IMR-90 (cell line): ENCODE measurements at regions not wholly inside any gene's neighbourhood (a gene's known extent, or its start where the extent isn't known, plus 50 kb on each side); places are given as distances from the start of the nearest gene placed in this dataset.

Source experiments
- ATAC-seq: fragments of 200-7000 bp; cut with Tn5 transposase; 2 replicates; pipeline ENCODE4 v1.9.1; 2020; ENCODE audit warnings: low read depth, mild to moderate bottlenecking, moderate library complexity
- BruUV-seq: library from RNA; stranded (reverse); fragments of 400-500 nt; replicated peaks from 2 replicates; lab custom pipeline; 2021; lab: Mats Ljungman, UMichigan
- CTCF ChIA-PET: fragments of 300-600 bp; formaldehyde crosslinking; extraction: SDS; loops from one replicate; lab custom pipeline; 2021; ENCODE audit warnings: antibody characterized with exemption; lab: Yijun Ruan, JAX
- POLR2A ChIA-PET: fragments of 300-600 bp; sonication (Branson Sonifier 250); formaldehyde crosslinking; loops from one replicate; lab custom pipeline; 2022; ENCODE audit warnings: antibody characterized with exemption; ENCODE audit not compliant: unreplicated experiment; lab: Charles Lee
- DNase-seq: peaks from one replicate; pipeline ENCODE4 v3.0.0; 2013
- H2AFZ ChIP-seq: replicated peaks from 2 replicates; pipeline ENCODE3; 2013; ENCODE audit warnings: low read length, mild to moderate bottlenecking; ENCODE audit not compliant: poor library complexity
- H2AK5ac ChIP-seq: 2 replicates; pipeline ENCODE4 v1.6.1; 2013; ENCODE audit warnings: low read depth, low read length, inconsistent platforms
- H2AK9ac ChIP-seq: replicated peaks from 2 replicates; pipeline ENCODE3; 2013; ENCODE audit warnings: mild to moderate bottlenecking, low read depth, low read length, moderate library complexity; ENCODE audit not compliant: poor library complexity
- H2BK120ac ChIP-seq: 2 replicates; pipeline ENCODE4 v1.6.1; 2013; ENCODE audit warnings: low read depth, low read length, inconsistent platforms
- H2BK15ac ChIP-seq: 3 replicates; pipeline ENCODE4 v1.6.1; 2013; ENCODE audit warnings: low read depth, low read length, inconsistent platforms
- H2BK20ac ChIP-seq: 2 replicates; pipeline ENCODE4 v1.6.1; 2013; ENCODE audit warnings: low read depth, mild to moderate bottlenecking, inconsistent platforms, low read length, moderate library complexity
- H2BK5ac ChIP-seq: 2 replicates; pipeline ENCODE4 v1.6.1; 2013; ENCODE audit warnings: mild to moderate bottlenecking, low read depth, low read length, inconsistent platforms; ENCODE audit not compliant: poor library complexity, severe bottlenecking
- H3K14ac ChIP-seq: replicated peaks from 2 replicates; pipeline ENCODE4 v1.6.1; 2013; ENCODE audit warnings: low read depth, low read length, inconsistent platforms
- H3K18ac ChIP-seq: 2 replicates; pipeline ENCODE4 v1.6.1; 2013; ENCODE audit warnings: low read depth, low read length, control low read depth
- H3K23ac ChIP-seq: 2 replicates; pipeline ENCODE4 v1.6.1; 2013; ENCODE audit warnings: low read depth, low read length, inconsistent platforms
- H3K27ac ChIP-seq: 2 replicates; pipeline ENCODE4 v1.5.1; 2013; ENCODE audit warnings: mild to moderate bottlenecking, control low read depth, low read length; ENCODE audit not compliant: insufficient read depth
- H3K27me3 ChIP-seq: 2 replicates; pipeline ENCODE4 v1.6.1; 2013; ENCODE audit warnings: low read length; ENCODE audit not compliant: control insufficient read depth, insufficient read depth
- H3K36me3 ChIP-seq: 2 replicates; pipeline ENCODE4 v1.6.1; 2013; ENCODE audit warnings: low read length, mixed read lengths; ENCODE audit not compliant: control insufficient read depth, insufficient read depth
- H3K4ac ChIP-seq: 2 replicates; pipeline ENCODE4 v1.6.1; 2013; ENCODE audit warnings: low read depth, low read length, inconsistent platforms
- H3K4me1 ChIP-seq: 2 replicates; pipeline ENCODE4 v1.6.1; 2013; ENCODE audit warnings: low read length, mixed read lengths; ENCODE audit not compliant: control insufficient read depth, insufficient read depth
- H3K4me2 ChIP-seq: 2 replicates; pipeline ENCODE4 v1.6.1; 2013; ENCODE audit warnings: low read depth, mild to moderate bottlenecking, control low read depth, low read length, moderate library complexity
- H3K4me3 ChIP-seq: 2 replicates; pipeline ENCODE4 v1.5.1; 2013; ENCODE audit warnings: low read depth, mild to moderate bottlenecking, control low read depth, low read length, moderate library complexity; ENCODE audit not compliant: insufficient read depth
- H3K56ac ChIP-seq: 2 replicates; pipeline ENCODE4 v1.6.1; 2013; ENCODE audit warnings: low read length, inconsistent platforms; ENCODE audit not compliant: insufficient read depth; ENCODE audit errors: extremely low read depth
- H3K79me1 ChIP-seq, 2 experiments: 2 replicates each; pipeline ENCODE4 v1.6.1; 2013; ENCODE audit warnings: low read length in 2 of 2, inconsistent platforms in 1 of 2, low read depth in 1 of 2
- H3K9ac ChIP-seq: 2 replicates; pipeline ENCODE4 v1.6.1; 2013; ENCODE audit warnings: low read depth, low read length, control low read depth
- H3K9me1 ChIP-seq: 2 replicates; pipeline ENCODE4 v1.6.1; 2013; ENCODE audit warnings: low read length, inconsistent platforms; ENCODE audit not compliant: insufficient read depth
- H3K9me3 ChIP-seq: 2 replicates; pipeline ENCODE4 v1.6.1; 2013; ENCODE audit warnings: low read length; ENCODE audit not compliant: control insufficient read depth, insufficient read depth
- H4K20me1 ChIP-seq: 2 replicates; pipeline ENCODE4 v1.6.1; 2013; ENCODE audit warnings: low read length, inconsistent platforms; ENCODE audit not compliant: insufficient read depth
- H4K5ac ChIP-seq: 2 replicates; pipeline ENCODE4 v1.6.1; 2013; ENCODE audit warnings: mild to moderate bottlenecking, low read depth, low read length, control low read depth
- H4K8ac ChIP-seq, 2 experiments: 2 replicates each; pipeline ENCODE4 v1.6.1; 2013; ENCODE audit warnings: low read depth in 2 of 2, low read length in 2 of 2, control low read depth in 1 of 2, inconsistent platforms in 1 of 2
- H4K91ac ChIP-seq: 2 replicates; pipeline ENCODE4 v1.6.1; 2013; ENCODE audit warnings: low read depth, low read length, inconsistent platforms; ENCODE audit not compliant: insufficient read depth
- CEBPB ChIP-seq: IDR thresholded peaks from 2 replicates; pipeline ENCODE4 v1.6.1; 2012; ENCODE audit warnings: low read depth, low read length, improper control_type of control experiment
- CHD1 ChIP-seq: IDR thresholded peaks from 2 replicates; pipeline ENCODE4 v1.6.1; 2012; ENCODE audit warnings: low read depth, low read length, improper control_type of control experiment
- WGBS, 2 experiments: methylation state at CpG; one replicate each; pipeline versions ENCODE4 v1.1.5 to v1.1.7; 2013; ENCODE audit warnings: missing lambda C conversion rate in 2 of 2; ENCODE audit not compliant: insufficient read length in 1 of 2; ENCODE audit errors: extremely low coverage in 2 of 2; 5-methylcytosine and 5-hydroxymethylcytosine counted together
- dilution Hi-C: fragments of 300-500 bp; cut with HindIII; formaldehyde crosslinking; loops from one replicate; pipeline ENCODE4 v1.14.3; 2018; ENCODE audit warnings: low sequenced_read_pairs; ENCODE audit not compliant: unreplicated experiment
- in situ Hi-C: fragments of 300-500 bp; cut with MboI; formaldehyde crosslinking; loops from 3 replicates; pipeline ENCODE4 v1.14.3; 2019; ENCODE audit warnings: low sequenced_read_pairs, inconsistent platforms, mixed read lengths
- intact Hi-C: fragments of 100-400 bp; cut with micrococcal nuclease; formaldehyde crosslinking; loops from 2 replicates; pipeline ENCODE4 v1.10.0; 2022

GRCh38 chr16:52957199-52957598 lies 95.5 kb downstream of the CHD9NB start:
- no peak for ATAC-seq
- BruUV-seq: no TSS peak
- intact Hi-C loops: no loop called here

More at GRCh38 chr16:52957199-52957598, 95.5 kb downstream of the CHD9NB start:
- no peak overlapping the region for H3K9ac ChIP-seq
- no peaks in the 10 kb centered on the region for H3K27me3 ChIP-seq
- no peak overlapping the region for H3K23ac ChIP-seq
- H3K9me1 ChIP-seq: no peaks in the 10 kb centered on the region
- 0 out of 2 replicates have a peak, but pooled peaks cover 1% of the 10 kb centered on the region for H3K9me3 ChIP-seq
- H3K4me3 ChIP-seq: no peak overlapping the region
- H3K36me3 ChIP-seq: no peaks in the 10 kb centered on the region
- in situ Hi-C loops: no loop called here
- H3K4me2 ChIP-seq: no peak overlapping the region
- TF ChIP-seq CHD1 (no peak), CEBPB (peak; percentile 75)
- H2AK5ac ChIP-seq: no peak overlapping the region
- POLR2A ChIA-PET: interaction anchor here (0.6 kb wide), 1 partner anchor 18 kb away, joined by 4 read pairs; no protein-coding TSS in a partner anchor
- H3K27ac ChIP-seq: no peak overlapping the region
- no peak overlapping the region for H4K5ac ChIP-seq
- no peak overlapping the region for H3K4ac ChIP-seq
- DNase-seq: no peak
- H4K20me1 ChIP-seq: no peaks in the 10 kb centered on the region
- H3K18ac ChIP-seq: no peak overlapping the region
- H2BK20ac ChIP-seq: no peak overlapping the region
- H3K4me1 ChIP-seq: no peaks in the 10 kb centered on the region
- no peak overlapping the region for H2AK9ac ChIP-seq
- no peaks in the 10 kb centered on the region for H3K79me1 ChIP-seq
- H2BK120ac ChIP-seq: no peak overlapping the region
- no CpG with 5 or more reads among the region's 3 CpGs for WGBS, 2 experiments
- no peak overlapping the region for H4K91ac ChIP-seq
- H3K56ac ChIP-seq: no peak overlapping the region
- no peak overlapping the region for H4K8ac ChIP-seq
- no peak overlapping the region for H3K14ac ChIP-seq
- CTCF ChIA-PET: no interaction called here
- no peak overlapping the region for H2BK5ac ChIP-seq
- H2BK15ac ChIP-seq: no peak overlapping the region
- H2AFZ ChIP-seq: no peak overlapping the region
- dilution Hi-C loops: no loop called here
